Hepatocyte (in vitro differentiated cells): ENCODE measurements at regions not wholly inside any gene's neighbourhood (a gene's known extent, or its start where the extent isn't known, plus 50 kb on each side); places are given as distances from the start of the nearest gene placed in this dataset.

Source experiments
- CTCF ChIP-seq: fragments of 200-600 bp; sonication (generic); IDR thresholded peaks from 2 replicates; pipeline ENCODE4 v1.5.1; 2016; ENCODE audit warnings: antibody characterized with exemption, mild to moderate bottlenecking; ENCODE audit not compliant: poor library complexity
- EZH2 ChIP-seq: fragments of 200-600 bp; sonication (generic); IDR thresholded peaks from 2 replicates; pipeline ENCODE4 v1.6.1; 2016; ENCODE audit warnings: antibody characterized with exemption, mild to moderate bottlenecking, borderline replicate concordance
- EZH2phosphoT487 ChIP-seq: fragments of 200-600 bp; sonication (generic); IDR thresholded peaks from one replicate; pipeline ENCODE4 v1.6.1; 2018; ENCODE audit warnings: antibody characterized with exemption, mild to moderate bottlenecking, low read depth, moderate library complexity; ENCODE audit not compliant: unreplicated experiment, severe bottlenecking

GRCh38 chr7:55629051-55629677, 56.9 kb upstream of the VOPP1 start:
- no peak for TF ChIP-seq CTCF
- TF ChIP-seq EZH2phosphoT487, result no peak
- TF ChIP-seq EZH2, result no peak
